ENCODE measurements at regions not wholly inside any gene's neighbourhood (a gene's known extent, or its start where the extent isn't known, plus 50 kb on each side); places are given as distances from the start of the nearest gene placed in this dataset.

DNA sequence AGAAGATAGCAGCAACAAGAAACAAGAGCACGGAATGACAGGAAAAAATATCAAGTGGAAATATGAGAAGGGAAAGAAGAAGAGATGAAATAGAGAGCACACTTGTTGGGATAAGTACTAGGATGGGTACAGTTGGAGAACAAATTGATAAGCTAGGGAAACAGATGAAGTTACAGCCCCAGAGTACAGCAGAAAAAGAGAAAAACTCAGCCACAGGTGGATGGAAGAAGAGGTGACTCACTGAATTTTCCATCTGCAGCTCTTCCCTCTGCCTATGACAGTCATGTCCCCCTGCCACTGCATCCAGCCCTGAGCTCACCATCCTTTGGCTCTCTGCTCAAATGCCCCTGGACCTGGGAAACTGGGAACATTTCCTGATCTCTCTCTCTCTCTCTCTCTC, 209.0 kb downstream of the BCOR start:
- TF ChIP-seq, protein P1, sequence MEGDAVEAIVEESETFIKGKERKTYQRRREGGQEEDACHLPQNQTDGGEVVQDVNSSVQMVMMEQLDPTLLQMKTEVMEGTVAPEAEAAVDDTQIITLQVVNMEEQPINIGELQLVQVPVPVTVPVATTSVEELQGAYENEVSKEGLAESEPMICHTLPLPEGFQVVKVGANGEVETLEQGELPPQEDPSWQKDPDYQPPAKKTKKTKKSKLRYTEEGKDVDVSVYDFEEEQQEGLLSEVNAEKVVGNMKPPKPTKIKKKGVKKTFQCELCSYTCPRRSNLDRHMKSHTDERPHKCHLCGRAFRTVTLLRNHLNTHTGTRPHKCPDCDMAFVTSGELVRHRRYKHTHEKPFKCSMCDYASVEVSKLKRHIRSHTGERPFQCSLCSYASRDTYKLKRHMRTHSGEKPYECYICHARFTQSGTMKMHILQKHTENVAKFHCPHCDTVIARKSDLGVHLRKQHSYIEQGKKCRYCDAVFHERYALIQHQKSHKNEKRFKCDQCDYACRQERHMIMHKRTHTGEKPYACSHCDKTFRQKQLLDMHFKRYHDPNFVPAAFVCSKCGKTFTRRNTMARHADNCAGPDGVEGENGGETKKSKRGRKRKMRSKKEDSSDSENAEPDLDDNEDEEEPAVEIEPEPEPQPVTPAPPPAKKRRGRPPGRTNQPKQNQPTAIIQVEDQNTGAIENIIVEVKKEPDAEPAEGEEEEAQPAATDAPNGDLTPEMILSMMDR (IDR thresholded peaks at IDR 0.05), result no peak
- ATAC-seq (ENCODE audit: low FRiP score), result no peak
- no peak for DNase-seq (ENCODE audit: low spot score)

DNA sequence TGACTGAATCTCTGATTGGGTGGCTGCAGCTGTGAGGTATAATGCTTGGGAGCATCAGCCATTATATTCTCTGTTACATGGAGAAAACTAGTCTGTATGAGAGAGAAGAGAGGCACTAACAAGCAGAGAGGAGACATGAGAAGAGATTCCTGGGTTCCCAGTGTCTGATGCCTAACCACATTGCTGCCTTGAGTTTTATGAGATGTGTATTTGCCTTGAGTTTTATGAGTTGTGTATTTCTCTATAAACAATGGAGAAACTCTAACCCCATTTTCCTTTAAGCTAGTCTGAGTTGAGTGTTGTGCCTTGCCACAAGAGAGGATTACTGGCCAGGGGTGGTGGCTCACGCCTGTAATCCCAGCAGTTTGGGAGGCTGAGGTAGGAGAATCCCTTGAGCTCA, 208.1 kb downstream of the BCOR start:
- TF ChIP-seq, protein P1 (IDR thresholded peaks at IDR 0.05), result no peak
- ATAC-seq (ENCODE audit: low FRiP score) (no peak), DNase-seq (ENCODE audit: low spot score) (no peak)

DNA sequence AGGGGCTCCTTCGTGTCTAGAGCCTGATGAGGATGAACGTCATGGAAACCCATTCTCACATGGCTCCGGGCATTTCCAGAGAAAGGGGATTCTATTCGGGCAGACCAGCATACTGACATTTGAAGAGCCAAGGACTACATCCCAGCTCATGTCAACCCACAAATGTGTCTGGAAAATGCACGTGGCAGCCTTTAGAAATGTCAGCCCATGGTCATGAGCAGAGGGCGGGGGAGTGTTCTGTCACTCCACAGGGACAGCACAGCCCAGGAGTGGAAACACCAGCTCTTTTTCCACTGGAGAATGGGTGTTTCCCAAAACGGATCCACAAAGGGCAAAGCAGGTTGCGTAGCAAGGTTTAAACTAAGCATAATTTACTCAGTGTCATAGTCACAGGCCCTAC, 207.0 kb downstream of the BCOR start:
- ATAC-seq (ENCODE audit: low FRiP score), result no peak
- TF ChIP-seq, protein P1 (IDR thresholded peaks at IDR 0.05), result no peak
- no peak for DNase-seq (ENCODE audit: low spot score)

DNA sequence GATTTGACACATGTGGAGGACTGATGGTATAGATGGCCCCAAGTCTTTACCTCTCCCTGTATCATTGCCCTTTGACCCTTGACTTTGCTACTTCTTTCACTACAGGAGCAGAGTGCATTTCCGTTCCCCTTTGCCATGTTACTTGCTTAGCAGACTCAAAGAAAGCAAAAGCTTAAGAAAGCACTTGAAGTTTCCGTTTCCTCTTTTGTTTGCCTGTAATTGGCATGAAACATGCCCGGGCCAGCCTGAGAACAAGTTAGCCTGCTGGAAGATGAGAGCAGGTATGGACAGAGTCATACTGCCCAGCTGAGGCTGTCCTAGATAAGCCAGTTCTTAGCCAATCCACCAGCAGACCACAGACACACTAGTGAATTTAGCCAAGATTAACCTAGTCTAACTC, 206.0 kb downstream of the BCOR start:
- TF ChIP-seq, protein P1 (IDR thresholded peaks at IDR 0.05), result no peak
- no peak for ATAC-seq (ENCODE audit: low FRiP score)

DNA sequence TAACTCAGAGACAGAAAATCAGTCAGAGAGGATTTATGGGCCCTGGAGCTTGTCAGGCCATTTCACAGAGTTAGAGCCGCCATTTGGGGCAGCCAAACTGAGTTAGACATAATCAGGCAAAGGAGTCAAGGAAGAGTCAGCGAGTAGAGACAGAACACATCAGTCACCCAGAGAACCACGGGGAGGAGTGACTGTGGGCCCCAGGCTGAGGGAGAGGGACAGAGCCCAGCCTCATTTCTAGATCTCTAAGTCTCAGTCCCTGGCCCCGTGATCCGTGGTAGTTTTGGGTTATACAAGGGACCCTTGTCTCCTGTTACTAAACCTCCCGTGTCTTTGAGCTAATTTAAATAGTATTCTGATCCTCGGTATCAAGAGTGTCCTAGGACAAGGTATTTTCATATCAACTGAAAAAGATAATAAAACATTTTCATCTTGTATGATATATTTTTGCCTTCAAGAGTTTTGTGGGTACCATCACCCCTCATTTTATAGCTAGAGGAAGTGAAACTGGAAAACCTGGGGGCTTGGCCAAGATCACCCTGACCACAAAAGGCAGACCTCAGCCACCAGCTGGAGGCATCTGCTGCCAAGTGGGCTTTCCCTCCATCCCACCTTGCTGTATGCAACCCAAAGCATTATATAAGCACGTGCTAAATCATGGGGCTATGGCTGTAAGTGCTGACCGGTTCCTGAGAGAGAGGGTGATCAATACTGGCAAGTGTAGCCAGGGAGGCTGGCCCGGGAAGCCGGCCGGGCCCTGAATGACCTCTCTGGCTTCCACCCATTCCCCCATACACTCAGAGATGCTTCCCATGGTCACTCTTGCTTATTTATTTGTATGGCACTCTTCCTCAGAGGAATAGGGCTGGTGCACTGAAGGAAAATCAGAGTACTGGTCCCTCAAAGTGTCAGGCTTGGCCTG, 204.1 kb downstream of the BCOR start:
- TF ChIP-seq, protein P1 (IDR thresholded peaks at IDR 0.05), result no peak
- DNase-seq (ENCODE audit: low spot score) (no peak), ATAC-seq (ENCODE audit: low FRiP score) (no peak)

More for the DNA sequence above, 206.0 kb downstream of the BCOR start:
- no peak for DNase-seq (ENCODE audit: low spot score)

DNA sequence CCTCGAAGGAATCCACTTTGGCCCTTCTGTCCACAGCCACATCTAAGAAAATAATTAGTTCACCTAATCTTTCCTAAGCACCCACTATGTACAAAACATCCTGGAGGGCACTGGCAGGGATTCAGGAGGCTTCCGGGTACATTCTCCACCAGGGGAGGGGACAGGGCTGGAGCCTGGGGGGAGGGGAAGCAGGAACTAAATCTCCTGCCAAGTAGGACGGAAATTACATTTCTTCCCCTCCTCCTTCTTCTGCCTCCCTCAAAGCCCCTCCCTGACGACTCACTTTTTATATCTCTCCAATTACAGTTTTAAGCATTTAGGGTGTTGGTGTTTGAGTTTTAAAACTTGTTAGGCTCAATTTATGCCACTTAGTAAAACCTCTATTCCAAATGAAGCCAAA, 203.1 kb downstream of the BCOR start:
- DNase-seq (ENCODE audit: low spot score) (no peak), ATAC-seq (ENCODE audit: low FRiP score) (no peak)
- TF ChIP-seq, protein P1 (IDR thresholded peaks at IDR 0.05), result no peak
